SU-DHL-6 (cell line): ENCODE measurements at regions not wholly inside any gene's neighbourhood (a gene's known extent, or its start where the extent isn't known, plus 50 kb on each side); places are given as distances from the start of the nearest gene placed in this dataset.

Source experiments
- CTCF ChIP-seq: fragments of 200-600 bp; sonication (generic); IDR thresholded peaks from one replicate; pipeline ENCODE4 v1.5.1; 2017; ENCODE audit warnings: antibody characterized with exemption, mild to moderate bottlenecking, low read length, moderate library complexity; ENCODE audit not compliant: insufficient read depth, poor library complexity, severe bottlenecking
- EZH2phosphoT487 ChIP-seq: fragments of 200-600 bp; sonication (generic), shearing (Covaris generic); conservative IDR thresholded peaks from 2 replicates; pipeline ENCODE4 v1.6.1; 2018; ENCODE audit warnings: mild to moderate bottlenecking, antibody characterized with exemption, low read length, moderate library complexity, mixed read lengths

DNA sequence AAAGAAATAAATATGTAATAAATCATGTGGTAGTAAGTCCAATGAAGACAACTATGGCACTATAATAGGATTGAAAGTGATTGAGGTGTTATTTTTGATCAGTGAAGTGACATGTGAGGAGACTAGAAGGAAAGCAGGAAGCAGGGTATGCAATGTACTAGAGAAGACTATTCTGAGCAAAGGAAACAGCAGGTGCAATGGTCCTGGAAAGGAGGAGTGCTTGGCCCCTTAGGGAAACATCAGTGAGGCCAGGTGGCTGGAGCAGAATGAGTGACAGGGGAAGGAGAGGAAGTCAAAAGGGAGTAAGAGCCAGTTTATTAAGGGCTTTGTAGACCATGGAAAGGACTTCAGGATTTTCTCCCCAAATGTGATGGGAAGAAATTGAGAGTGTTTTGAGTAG, 207.6 kb upstream of the HCCS start:
- TF ChIP-seq CTCF (no peak), EZH2phosphoT487 (no peak)
